Epithelial cell of proximal tubule (primary cell): ENCODE measurements at regions not wholly inside any gene's neighbourhood (a gene's known extent, or its start where the extent isn't known, plus 50 kb on each side); places are given as distances from the start of the nearest gene placed in this dataset.

ENCODE experiments used
- DNase-seq: peaks from one replicate; pipeline ENCODE4 v3.0.0-alpha.2; 2011; ENCODE audit warnings: low read depth
- H3K4me3 ChIP-seq: 2 replicates; pipeline ENCODE4 v1.5.1; 2011; ENCODE audit warnings: low read depth, mild to moderate bottlenecking, low read length
- CTCF ChIP-seq: conservative IDR thresholded peaks from 2 replicates; pipeline ENCODE4 v1.5.1; 2012; ENCODE audit warnings: low read depth, mild to moderate bottlenecking, low read length

- no peak for DNase-seq
- H3K4me3 ChIP-seq = no peak overlapping the region
These were observed 144.5 kb upstream of the RALGAPA2 start for GRCh38 chr20:20856956-20857355.

GRCh38 chr20:20856306-20856705 lies 143.9 kb upstream of the RALGAPA2 start:
- no peak for TF ChIP-seq CTCF
- DNase-seq = no peak
- H3K4me3 ChIP-seq = no peak overlapping the region

More at GRCh38 chr20:20856956-20857355, 144.5 kb upstream of the RALGAPA2 start:
- TF ChIP-seq CTCF = no peak

DNA sequence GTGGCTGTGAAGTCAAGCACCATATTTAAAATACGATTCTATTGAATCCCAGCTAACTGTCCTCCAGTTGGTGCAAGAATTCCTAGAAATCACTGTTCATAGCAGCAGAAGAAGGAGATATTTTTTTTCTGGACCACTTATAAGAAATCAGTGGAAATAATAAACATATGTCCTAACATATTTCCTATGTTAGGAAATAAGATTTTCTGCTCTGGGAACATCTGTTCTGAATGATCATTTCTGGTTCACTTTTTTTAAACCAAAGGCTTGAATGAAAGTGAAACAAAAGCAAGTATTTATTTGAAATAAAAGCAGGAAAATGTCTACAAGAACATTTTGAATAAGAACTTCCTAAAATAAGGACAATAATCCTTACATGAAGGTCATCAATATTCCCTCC lies 138.9 kb upstream of the RALGAPA2 start:
- no peak overlapping the region for H3K4me3 ChIP-seq
- no peak for TF ChIP-seq CTCF
- no peak for DNase-seq

DNA sequence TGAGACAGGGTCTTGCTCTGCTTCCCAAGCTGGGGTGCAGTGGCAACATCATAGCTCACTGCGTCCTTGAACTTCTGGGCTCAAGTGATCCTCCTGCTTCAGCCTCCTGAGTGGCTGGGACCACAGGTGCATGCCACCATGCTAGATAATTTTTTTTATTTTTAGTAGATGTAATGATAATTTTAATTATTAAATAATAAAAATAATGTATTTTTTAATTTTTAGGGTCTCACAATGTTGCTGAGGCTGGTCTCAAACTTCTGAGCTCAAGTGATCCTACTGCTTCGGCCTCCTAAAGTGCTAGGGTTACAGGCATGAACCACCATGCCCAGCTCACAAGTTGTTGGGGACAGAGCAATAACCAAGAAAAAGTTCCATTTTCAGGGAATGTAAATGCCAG lies 138.0 kb upstream of the RALGAPA2 start:
- DNase-seq = no peak
- no peak for TF ChIP-seq CTCF
- no peak overlapping the region for H3K4me3 ChIP-seq

DNA sequence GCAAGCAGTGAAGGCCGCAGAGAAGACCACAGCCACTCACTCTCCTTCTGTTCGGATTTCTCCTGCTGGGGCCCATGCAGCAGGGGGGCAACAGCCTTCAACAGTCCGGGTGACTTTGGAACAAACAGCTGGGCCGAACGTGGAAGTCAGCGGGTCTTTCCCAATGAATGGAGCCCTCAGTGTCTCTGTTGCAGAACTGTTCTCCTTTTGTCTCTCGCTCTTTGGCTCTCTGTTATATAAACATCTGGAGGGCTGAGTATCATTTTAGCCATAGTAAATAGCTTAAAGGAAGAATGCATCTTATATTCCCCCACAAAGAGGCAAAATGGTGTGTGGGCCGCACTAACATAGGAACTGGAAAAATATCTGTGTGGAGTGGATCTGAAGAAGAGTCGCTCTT lies 136.7 kb upstream of the RALGAPA2 start:
- no peak for DNase-seq
- no peak for TF ChIP-seq CTCF
- H3K4me3 ChIP-seq = no peak overlapping the region

- no peak for DNase-seq
- TF ChIP-seq CTCF = no peak
- no peak overlapping the region for H3K4me3 ChIP-seq
These were observed 135.4 kb upstream of the RALGAPA2 start for GRCh38 chr20:20847814-20848213.

GRCh38 chr20:20843982-20844381 lies 131.5 kb upstream of the RALGAPA2 start:
- DNase-seq = no peak
- no peak overlapping the region for H3K4me3 ChIP-seq
- TF ChIP-seq CTCF = no peak
